ENCODE measurements at regions not wholly inside any gene's neighbourhood (a gene's known extent, or its start where the extent isn't known, plus 50 kb on each side); places are given as distances from the start of the nearest gene placed in this dataset.

DNA sequence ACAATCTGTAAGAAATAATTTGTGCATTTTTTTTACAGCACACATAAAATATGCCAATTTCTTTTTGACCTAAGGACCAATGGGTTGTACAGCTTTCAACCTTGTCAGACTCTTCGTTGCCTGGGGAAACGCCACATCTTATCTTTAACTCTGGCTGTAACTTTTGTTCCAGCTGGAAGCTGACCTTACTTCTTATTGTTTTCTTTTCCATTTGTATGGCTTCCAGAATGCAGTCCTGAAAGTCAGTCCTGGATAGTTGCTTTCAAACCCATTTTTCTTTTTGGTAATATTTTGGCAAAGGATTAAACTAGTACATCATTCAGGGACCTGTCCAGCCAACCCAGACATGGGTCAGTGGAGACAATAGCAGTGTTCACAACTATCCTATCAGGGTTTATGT is 686.5 kb upstream of the CDH2 start:
- DNase-seq: no peak

DNA sequence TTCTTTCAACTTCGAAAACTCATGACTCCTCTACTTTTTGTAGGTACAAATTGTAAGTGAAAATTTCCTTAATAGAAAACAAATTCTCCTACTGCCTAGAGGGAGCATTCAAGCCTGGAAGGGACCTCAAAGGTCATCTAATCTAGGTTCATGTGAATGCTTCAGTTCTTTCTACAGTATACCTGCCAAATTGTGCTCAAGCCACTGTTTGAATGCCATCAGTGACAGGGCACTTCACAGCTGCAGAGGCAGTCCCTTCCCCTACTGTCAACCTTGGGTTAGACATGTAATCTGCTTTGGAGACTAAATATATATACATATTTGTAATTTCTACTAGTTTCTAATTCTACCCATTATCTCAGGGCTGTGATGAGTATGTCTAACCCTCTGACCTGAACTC is 681.3 kb upstream of the CDH2 start:
- no peak for DNase-seq

DNA sequence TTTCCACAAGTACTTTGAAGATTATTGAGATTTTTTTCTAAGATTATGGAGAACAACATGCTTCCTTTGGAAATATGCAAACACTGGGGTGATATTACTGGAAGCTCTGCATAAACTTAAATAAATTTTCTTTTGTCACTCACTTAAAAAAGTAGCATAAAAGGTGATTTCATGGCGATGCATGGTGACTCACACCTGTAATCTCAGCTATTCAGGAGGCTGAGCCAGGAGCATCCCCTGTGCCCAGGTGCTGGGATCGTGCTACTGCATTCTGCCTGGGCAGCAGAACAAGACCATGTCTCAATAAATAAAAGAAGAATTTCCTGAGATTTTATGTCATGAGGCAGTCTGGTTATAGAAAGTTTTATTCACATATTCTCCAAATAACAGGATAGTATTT is 679.1 kb upstream of the CDH2 start:
- DNase-seq: no peak

DNA sequence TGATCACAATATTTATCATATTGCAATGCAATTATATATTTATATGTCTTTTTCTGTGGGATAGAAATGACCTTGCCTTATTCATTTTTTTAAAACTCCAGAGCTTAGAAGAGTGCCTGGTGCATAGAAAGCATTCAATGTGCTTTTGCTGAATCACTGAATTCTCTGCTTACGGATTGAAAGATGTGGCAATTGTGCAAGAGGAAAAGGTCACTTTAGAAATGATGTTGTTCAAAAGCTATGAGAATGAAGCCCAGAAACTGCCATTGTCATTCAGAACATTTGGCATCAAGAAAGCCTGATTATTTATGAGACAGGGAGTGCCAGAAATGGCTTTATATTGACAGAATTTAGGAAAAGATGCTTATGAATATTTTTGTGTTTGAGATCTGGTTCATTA is 678.6 kb upstream of the CDH2 start:
- no peak for DNase-seq

DNA sequence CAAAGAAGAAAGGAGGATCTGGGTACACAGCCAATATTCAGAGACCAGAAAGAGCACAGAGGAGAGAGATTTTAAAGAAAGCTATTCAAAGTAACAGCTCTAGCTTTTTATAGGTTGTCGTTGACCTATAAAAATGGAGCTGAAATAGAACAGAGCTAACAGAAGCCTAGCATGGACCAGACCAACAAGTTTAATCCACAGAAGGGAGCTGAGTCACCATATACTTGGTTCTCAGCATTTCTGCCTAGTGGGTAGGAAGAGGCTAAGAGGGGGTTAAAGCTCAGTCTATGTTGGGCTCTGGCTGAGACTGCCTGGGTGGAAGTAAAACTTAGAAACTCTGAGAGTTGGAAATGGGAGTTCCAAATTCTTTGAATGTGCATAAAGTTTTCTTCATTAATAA is 678.0 kb upstream of the CDH2 start:
- no peak for DNase-seq

DNA sequence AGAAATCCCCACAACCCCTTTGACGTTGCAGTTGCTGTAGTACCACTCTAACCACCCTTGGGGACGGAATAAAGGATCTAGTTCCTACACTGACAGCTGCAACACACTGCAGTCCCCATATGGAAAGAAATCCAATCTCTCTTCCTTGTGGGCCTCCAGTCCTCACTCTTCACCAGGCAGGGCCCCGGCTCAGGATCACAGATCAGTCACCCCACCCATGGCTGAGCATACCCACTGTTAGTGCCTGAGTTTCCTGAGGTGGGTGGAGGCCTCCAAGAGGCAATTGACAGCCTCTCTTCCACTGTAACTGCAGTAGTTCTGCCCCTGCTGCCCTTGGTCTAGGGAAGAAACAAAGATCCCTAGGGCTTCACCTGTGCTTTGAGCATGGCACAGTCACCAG is 670.0 kb upstream of the CDH2 start:
- DNase-seq: no peak

DNA sequence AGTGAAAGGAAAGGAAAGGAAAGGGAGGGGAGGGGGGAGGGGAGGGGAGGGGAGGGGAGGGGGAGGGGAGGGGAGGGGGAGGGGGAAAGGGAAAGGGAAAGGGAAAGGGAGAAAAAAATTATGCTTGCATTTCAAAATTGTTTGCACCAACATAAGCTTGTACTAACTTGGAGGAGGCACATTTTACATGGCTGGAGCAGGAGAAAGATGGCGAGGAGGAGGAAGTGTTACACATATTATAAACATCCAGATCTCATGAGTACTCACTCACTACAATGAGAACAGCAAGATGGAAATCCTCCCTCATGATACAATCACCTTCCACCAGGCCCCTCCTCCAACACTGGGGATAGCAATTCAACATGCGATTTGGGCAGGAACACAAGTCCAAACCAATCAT is 660.2 kb upstream of the CDH2 start:
- DNase-seq: no peak

DNA sequence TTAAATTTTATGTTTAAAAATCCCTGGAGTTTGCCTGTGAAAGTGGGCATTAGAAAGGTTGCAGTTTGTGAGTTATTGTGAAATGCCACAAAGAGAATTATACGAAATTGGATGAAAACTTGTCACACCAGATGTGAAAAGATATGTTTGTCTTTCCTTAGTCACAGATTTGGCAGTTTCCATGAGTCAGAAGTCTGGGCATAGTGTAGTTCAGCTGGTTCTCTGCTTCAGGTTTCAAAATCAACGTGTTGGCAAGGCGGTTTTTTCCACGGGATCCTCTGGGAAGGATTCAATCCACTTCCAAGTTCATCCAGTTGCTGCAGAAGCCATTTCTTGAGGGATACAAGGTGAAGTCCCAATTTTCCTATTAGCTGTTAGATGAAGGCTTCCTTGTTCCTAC is 658.0 kb upstream of the CDH2 start:
- no peak for DNase-seq

DNA sequence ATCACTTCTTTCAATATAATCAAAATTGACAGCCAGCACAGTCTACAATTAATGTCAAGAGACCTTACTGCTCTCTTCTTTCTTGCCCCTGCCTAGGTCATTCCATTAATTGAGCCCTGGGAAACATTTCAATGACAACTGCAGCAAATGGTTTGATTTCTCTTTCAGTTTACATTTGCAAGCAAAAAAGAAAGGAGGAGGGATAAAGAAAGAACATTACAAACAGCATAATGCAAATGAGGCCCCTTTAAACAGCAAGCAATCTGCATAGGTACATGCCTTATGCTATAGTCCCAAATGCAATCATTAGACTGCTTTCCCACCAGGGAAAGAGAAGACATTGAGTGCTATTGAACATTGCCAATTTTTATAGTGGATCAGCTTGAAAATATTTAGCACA is 655.0 kb upstream of the CDH2 start:
- DNase-seq: no peak

DNA sequence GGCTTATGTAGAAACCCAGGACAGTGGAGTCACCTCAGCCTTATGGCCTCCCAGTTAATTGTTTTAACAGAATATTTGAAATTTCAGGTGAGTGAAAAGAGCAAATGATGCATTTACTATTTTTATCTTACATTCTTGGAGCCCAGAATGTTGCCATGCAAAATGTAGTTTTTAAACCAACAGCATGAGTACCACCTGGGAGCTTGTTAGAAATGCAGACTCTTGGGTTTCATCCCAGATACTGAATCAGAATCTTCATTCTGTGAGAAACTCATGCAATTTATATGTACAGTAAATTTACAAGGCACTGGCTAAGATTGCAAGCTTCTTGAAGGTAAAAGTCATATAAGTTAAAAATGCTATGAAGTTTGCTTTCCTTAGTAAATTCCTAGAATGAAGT is 654.5 kb upstream of the CDH2 start:
- no peak for DNase-seq

DNA sequence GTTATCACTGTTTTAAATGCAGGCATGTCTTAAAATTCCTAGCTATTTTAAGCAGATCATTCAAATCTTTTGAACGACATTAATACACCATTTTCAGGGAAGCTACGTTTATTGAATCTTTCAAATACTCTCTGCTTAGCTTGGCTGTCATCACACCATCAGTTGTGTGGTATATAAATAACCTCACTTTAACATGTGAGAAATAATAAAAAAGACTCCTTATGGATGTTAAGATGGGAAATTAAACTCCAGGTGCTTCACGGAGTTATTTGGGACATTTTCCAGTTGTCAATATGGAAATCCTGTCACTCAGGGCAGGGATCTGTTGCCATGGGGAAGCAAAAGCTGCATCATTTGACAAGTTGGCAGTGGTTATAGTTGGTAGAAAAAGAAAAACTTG is 649.2 kb upstream of the CDH2 start:
- DNase-seq: no peak

DNA sequence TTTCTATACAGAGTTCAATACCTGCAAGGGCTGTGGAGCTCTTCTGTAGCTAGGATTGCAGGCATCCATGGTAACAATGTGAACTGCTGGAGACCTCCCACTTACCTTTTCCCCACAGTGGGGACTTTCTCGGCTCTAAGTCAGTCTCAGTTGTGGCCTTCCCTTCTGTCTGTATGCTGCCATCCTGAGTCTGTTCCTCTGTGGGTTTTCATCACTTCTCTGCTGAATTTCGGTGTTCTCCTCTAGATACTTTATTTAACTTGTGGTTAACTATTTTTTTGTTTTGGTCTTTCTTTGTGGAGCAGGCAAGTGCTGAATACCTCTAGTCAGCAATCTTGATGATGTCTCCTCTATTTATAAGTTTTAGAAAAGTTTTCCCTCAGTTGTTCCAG is 647.2 kb upstream of the CDH2 start:
- no peak for DNase-seq

DNA sequence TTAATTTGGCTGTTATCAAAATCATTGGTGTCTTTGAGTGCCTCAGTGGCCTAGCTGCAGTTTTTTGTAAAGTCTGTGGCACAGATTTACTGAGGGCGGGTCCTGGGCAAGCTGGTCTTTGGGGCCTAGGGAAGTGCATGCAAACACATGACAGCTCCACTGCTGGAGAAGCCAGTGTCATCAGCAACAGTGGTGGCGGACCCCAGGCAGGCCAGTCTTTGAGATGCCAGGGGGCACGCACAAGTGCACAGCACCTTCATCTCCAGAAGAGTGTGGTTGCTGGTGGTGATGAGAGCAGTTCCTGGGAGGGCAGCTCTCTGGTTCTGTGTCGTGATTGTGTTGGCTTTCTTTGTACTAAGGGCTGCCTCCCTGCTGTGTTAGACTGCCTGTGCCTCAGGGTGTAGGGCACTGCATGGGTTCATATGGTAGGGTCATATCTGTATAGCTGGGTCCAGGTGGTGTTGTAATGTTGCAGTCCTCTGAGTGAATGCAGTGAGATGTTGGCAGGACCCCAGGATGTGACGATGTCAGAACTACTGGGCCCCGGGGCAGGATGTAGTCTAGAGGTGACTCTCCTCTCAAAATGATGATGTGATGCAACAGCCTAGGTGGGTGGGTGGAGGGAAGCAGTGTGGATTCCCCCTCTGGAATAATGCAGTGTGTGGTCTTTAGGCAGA is 646.7 kb upstream of the CDH2 start:
- DNase-seq: no peak

DNA sequence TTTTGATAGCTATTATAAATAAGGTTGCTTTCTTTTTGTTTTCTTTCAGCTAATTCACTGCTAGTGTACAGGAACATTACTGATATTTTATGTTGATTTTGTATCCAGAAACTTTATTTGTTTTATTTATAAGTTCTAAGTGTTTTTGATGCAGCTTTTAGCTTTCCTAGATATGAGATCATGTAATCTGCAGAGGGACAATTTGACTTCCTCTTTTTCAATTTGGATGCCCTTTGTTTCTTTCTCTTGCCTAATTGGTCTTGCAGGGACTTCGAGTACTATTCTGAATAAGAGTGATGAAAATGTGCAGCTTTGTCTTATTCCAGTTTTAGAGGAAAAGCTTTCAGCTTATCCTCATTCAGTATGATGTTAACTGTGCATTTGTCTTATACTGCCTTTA is 643.4 kb upstream of the CDH2 start:
- DNase-seq: no peak

DNA sequence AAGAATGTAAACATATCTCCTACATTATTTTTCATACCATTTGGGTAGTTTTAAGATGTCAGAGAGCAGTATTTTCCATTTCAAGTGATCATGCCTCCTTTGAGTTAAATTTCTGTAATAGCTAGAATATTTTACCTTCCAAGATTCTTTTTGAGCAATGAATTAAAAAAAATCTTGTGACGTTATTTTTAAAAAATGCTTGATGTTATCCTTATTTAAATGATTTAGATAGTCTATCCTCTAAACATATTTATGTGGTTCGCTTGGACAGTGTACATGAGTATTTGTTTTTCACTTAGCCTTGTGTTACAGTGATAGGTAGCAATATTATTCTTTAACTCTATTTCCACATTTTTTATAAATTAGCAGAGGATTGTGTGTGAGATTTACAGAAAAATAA is 639.2 kb upstream of the CDH2 start:
- DNase-seq: no peak

DNA sequence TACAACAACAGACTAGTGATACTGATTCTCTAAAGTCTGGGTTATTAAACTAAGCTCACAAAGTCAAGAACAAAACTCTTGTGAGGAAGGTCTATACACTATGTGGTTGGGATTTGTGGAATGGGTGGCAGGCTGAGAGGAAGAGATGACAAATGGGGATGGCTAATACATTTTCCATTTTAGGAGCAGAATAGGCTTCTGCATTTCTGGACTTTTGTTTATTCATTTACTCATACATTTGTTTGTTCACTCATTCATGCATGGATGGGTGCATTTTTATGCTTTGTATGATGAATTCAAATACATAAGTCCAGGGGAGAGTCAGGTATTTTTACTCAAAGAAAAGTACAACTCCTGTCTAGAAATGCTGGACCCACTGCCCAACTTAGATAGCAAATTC is 637.4 kb upstream of the CDH2 start:
- no peak for DNase-seq

DNA sequence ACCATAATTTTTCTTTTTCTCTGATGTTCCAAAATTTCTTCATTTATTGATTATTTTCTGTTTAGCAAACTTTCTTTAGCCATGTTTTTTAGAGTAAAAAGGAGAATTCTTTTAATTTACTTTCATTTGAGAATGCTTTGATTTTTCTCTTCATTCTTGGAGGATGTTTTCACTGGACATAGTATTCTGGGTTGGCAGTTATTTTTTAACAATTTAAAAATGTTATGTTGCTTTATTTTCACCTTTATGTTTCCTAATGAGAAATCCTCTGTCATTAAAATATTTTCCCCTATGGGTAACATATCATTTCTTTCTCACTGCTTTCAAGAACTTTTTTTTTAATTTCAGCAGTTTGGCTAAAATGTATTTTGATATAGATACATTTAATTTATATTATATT is 631.4 kb upstream of the CDH2 start:
- DNase-seq: no peak

DNA sequence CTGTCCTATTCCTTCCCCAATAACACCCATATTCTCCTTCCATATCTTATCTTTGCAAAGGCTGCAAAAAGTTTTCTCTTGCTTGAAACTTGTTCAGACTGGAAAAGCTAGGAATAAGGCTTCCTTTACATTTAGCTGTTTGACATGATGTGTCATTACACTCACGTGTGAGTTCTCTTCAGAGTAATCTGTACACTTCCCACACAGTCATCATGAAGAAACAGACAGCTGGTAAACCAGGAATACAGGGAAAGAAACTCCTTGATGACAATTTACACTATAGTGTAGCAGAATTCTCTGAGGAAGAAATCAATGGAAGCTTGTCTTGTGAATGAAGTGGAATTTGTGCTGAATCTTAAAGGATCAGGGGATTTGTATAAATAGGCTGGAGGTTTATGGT is 628.6 kb upstream of the CDH2 start:
- DNase-seq: no peak

DNA sequence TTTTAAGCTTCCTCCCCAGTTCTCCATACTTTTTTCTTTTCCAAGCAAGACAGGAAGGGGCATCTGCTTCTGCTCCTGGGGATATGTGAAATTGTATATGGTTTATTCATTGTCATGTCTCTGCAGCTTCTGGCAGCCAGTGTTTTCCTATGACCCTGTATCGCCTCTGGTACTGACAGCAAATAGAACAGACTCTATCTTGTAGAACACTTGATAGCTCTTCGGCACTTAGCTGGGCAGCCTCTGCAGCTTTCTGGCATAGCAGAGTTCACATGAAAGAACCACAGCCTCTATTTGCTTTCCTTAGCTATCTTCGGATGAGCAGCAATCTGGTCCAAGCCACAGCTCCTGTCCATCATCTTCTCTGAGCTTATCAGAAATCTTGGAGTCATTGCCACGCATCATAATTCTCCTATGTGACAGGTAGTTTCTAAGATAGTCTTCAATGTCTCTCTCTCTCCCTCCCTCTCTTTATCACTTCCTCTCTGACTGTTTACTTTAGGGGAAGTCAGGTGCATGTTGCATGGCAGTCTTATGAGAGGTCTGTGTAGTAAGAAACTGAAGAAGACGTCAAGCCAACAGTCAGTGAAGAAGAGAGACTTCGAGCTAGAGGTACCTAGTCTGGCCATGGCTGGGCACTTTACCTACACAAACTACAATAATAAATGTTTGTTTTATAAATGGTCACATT is 627.7 kb upstream of the CDH2 start:
- no peak for DNase-seq

DNA sequence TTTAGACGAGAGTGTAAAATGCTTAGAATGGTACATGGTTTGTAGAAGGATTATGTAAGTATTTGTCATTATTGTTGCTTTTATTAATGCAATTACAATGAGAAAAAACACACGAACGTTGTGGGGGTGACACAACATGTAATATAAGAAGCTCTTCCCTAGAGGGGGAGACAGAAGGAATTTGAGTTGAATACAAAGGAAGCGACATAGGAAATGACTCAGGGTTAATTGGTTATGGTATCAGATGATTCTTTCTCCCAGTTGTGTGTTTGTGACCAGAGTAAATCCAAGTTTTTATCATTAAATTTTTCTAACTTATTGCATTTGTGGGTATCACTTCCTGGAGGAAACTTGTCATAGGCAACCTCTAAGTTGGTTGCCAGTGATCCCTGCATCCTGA is 625.6 kb upstream of the CDH2 start:
- DNase-seq: no peak

DNA sequence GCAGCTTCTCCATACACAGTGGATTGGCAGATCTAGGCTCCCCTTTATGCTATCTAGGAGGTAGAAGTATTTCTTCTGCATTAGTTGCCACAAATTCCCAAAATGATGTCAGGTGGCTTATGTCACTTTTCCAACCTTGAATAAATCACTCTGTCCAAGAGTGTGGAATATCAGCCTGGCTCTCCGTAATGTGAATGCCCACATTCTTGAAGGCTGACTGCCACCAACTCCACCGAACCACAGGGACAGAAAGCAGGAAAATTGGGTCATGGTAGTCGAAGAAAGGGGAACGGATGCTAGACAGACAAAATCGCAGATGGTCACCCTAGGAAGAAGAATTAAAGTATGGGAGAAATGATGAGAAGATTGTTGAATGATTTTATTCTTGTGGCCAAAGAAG is 624.9 kb upstream of the CDH2 start:
- no peak for DNase-seq

DNA sequence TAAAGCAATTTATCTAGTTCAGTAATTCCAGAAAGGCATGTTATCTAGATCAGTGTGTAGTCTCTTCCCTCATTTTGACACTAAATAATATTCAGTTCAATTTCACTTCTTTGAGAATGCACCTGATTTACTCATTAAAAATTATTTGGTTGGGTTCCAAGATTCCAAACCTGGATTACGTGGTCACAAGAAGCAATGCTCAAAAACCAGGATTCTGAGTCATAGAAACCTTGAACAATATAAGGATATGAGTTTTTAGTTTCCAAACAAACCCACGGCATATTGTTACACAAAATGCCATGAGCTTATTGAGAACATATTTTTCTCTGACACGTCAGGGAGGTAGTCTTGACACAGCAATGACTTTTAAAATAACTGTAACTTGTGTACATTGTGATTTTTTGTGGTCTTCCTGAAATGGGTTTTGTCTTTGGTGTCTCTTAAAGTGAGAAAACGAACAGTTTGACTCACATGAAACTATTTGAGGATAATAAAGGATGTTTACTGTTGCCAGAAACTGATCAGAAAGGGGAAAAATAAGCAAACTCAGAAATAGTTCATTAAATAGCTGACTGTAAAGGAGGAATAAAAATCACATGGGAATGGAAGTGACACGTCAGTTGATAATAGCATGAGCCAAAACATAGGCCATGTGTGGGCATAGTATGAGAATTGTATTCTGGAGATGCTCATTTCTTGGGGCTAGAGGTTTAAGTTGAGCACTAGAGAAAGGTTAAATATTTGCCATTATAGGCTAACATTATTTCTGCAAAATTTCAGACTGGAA is 617.7 kb upstream of the CDH2 start:
- DNase-seq: no peak

DNA sequence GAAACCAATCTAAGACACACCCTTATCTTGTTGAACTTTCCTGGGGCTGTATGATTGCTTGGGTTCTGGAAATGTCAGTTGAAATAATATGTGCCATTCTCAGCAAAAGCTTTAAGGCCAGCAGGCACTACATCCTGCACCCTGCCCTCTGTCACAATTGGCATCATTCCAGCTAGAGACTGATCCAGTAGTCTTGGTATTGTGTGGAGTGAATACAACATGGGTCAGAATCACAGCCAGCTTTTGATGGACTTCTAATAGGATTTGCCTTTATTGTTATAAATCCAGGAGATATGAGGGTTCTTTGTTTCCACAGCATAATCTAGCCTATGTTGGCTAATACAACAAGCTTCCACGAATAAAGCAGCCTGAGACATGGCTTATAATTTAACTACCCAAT is 617.0 kb upstream of the CDH2 start:
- no peak for DNase-seq

DNA sequence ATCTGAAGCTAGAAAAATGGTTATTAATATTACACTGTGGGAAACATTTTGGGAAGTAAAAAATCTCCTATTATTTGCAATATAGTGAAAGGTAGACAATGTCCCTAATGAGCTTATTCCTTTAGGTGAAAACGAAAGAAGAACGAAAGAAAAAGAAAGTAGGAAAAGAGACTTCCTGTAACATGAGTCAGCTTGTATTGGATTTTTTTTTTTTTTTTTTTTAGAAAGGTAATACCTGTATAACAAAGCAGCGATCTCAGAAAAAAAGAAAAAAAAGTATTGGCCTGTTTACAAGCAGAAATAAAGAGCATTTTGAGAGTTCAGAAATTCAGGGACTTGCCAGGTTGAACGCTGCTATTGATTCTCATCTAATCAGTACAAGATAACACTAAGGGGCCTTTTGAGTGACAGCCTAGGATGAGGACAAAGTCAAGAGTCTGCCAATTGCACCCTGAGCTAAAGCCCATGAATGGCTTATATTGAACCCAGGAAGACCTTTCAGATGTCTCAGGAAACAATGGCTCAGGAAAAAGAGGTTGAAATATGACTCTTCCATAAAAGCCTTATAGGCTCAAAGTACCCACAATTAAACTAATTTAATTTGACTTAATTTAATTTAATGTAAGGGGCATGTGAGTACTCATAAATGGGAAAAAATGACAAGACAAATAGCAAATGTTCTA is 615.6 kb upstream of the CDH2 start:
- DNase-seq: no peak

Data from CD4-positive, alpha-beta T cell treated with Interleukin-15 for 1 hour (primary cell).